Parathyroid adenoma (tissue), 2 donors: ENCODE measurements at regions not wholly inside any gene's neighbourhood (a gene's known extent, or its start where the extent isn't known, plus 50 kb on each side); places are given as distances from the start of the nearest gene placed in this dataset.

Experiments used
- H2AFZ ChIP-seq: fragments of 300-600 bp; sonication (generic); one replicate; pipeline ENCODE4 v1.7.0; 2017; ENCODE audit warnings: antibody characterized with exemption, mild to moderate bottlenecking
- H3K27ac ChIP-seq: fragments of 300-600 bp; sonication (generic); one replicate; pipeline ENCODE4 v1.7.0; 2017
- H3K27me3 ChIP-seq: fragments of 300-600 bp; sonication (generic); one replicate; pipeline ENCODE4 v1.7.0; 2017; ENCODE audit warnings: low read length; ENCODE audit not compliant: control insufficient read depth, insufficient read depth
- H3K36me3 ChIP-seq: fragments of 300-600 bp; sonication (generic); one replicate; pipeline ENCODE4 v1.7.0; 2017; ENCODE audit warnings: low read length; ENCODE audit not compliant: control insufficient read depth, insufficient read depth
- H3K4me1 ChIP-seq: fragments of 300-600 bp; sonication (generic); one replicate; pipeline ENCODE4 v1.7.0; 2017; ENCODE audit warnings: control low read depth
- H3K4me2 ChIP-seq: fragments of 300-600 bp; sonication (generic); one replicate; pipeline ENCODE4 v1.7.0; 2017; ENCODE audit warnings: low read length
- H3K4me3 ChIP-seq: fragments of 300-600 bp; sonication (generic); one replicate; pipeline ENCODE4 v1.7.0; 2017; ENCODE audit warnings: low read depth, low read length
- H3K79me2 ChIP-seq: fragments of 300-600 bp; sonication (generic); one replicate; pipeline ENCODE4 v1.7.0; 2017; ENCODE audit warnings: control low read depth
- H3K9ac ChIP-seq: fragments of 300-600 bp; sonication (generic); one replicate; pipeline ENCODE4 v1.7.0; 2017; ENCODE audit warnings: mild to moderate bottlenecking
- H3K9me3 ChIP-seq: fragments of 300-600 bp; sonication (generic); one replicate; pipeline ENCODE4 v1.7.0; 2017; ENCODE audit warnings: low read length; ENCODE audit not compliant: control insufficient read depth
- TF ChIP-seq, protein P1 (sequence below): fragments of 300-600 bp; sonication (generic); IDR thresholded peaks from one replicate; pipeline ENCODE4 v1.7.0; 2017; ENCODE audit warnings: antibody characterized with exemption, mild to moderate bottlenecking
- donor health status: primary hyperparathyroidism.

GRCh38 chr16:51009359-51009758, 141.7 kb downstream of the SALL1 start:
- Histone ChIP-seq H3K4me2 (no peak overlapping the region), H3K9me3 (no peaks in the 10 kb centered on the region), H3K36me3 (no peaks in the 10 kb centered on the region), H3K4me3 (no peak overlapping the region), H3K79me2 (no peaks in the 10 kb centered on the region), H3K27ac (no peak overlapping the region), H3K4me1 (peaks cover 16% of the 10 kb centered on the region), H2AFZ (no peak overlapping the region), H3K9ac (no peak overlapping the region), H3K27me3 (no peaks in the 10 kb centered on the region)
- TF ChIP-seq, protein P1, sequence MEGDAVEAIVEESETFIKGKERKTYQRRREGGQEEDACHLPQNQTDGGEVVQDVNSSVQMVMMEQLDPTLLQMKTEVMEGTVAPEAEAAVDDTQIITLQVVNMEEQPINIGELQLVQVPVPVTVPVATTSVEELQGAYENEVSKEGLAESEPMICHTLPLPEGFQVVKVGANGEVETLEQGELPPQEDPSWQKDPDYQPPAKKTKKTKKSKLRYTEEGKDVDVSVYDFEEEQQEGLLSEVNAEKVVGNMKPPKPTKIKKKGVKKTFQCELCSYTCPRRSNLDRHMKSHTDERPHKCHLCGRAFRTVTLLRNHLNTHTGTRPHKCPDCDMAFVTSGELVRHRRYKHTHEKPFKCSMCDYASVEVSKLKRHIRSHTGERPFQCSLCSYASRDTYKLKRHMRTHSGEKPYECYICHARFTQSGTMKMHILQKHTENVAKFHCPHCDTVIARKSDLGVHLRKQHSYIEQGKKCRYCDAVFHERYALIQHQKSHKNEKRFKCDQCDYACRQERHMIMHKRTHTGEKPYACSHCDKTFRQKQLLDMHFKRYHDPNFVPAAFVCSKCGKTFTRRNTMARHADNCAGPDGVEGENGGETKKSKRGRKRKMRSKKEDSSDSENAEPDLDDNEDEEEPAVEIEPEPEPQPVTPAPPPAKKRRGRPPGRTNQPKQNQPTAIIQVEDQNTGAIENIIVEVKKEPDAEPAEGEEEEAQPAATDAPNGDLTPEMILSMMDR = no peak

- Histone ChIP-seq H3K9ac (no peak overlapping the region), H3K4me3 (no peak overlapping the region), H3K4me1 (peaks cover 14% of the 10 kb centered on the region), H2AFZ (no peak overlapping the region), H3K4me2 (no peak overlapping the region), H3K36me3 (no peaks in the 10 kb centered on the region), H3K9me3 (no peaks in the 10 kb centered on the region), H3K27me3 (no peaks in the 10 kb centered on the region), H3K27ac (no peak overlapping the region), H3K79me2 (no peaks in the 10 kb centered on the region)
- TF ChIP-seq, protein P1 = no peak
These were observed 142.5 kb downstream of the SALL1 start for GRCh38 chr16:51008607-51009006.

DNA sequence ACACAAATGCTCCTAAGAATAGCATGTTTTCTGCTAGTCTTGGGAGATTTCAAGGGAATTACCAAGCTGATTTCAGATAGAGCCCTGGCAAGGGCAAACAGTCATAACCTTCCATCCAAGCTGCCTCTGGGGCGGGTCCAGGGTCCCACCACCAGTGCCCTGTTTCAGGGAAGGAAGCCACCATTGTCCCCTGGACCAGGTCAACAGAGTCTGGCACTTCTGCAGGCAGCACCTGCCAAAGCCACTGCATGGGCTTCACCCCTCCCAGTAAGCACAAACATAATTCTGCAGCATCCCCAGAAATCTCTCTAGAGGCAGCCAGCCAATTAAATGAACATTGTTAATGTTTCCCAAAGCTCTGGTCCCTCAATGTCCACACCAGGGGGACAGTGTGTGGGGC, 143.0 kb downstream of the SALL1 start:
- Histone ChIP-seq H3K27me3 (no peaks in the 10 kb centered on the region), H3K9me3 (no peaks in the 10 kb centered on the region), H3K4me3 (no peak overlapping the region), H2AFZ (no peak overlapping the region), H3K9ac (no peak overlapping the region), H3K4me1 (peaks cover 9% of the 10 kb centered on the region), H3K79me2 (no peaks in the 10 kb centered on the region), H3K36me3 (no peaks in the 10 kb centered on the region), H3K27ac (no peak overlapping the region), H3K4me2 (no peak overlapping the region)
- TF ChIP-seq, protein P1 = no peak

DNA sequence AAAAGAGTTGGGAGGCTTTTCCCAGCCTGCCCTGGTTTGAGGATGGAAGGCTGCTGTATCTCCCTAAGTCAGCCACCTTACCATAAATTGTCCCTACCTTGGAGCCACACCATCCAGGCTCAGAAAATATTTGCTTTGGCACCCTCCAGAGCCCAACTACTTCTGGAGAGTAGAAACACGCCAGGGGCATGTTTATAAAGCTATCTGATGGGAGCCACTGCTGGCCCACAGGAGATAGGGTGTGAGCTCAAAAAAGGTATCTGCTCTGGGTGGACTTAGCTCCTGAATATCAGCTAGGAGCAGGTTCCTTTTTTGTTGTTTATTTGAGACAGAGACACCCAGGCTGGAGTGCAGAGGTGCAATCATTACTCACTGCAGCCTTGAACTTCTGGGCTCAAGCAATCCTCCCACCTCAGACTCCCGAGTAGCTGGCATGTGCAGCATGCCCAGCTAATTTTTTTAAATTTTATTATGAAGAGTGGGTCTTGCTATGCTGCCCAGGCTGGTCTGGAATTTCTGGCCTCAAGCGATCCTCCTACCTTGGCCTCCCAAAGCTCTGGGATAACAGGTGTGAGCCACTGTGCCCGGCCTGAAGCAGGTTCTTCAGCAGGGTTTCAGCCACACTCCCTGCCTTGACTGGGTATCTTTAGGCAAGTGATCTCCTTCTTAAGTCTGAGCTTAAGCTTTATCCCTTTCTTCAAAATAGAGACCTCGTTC, 147.1 kb downstream of the SALL1 start:
- Histone ChIP-seq H3K27me3 (no peaks in the 10 kb centered on the region), H3K36me3 (no peaks in the 10 kb centered on the region), H3K4me3 (no peak overlapping the region), H3K9ac (no peak overlapping the region), H2AFZ (no peak overlapping the region), H3K27ac (no peak overlapping the region), H3K4me1 (no peaks in the 10 kb centered on the region), H3K9me3 (no peaks in the 10 kb centered on the region), H3K79me2 (no peaks in the 10 kb centered on the region), H3K4me2 (no peak overlapping the region)
- TF ChIP-seq, protein P1 = no peak

DNA sequence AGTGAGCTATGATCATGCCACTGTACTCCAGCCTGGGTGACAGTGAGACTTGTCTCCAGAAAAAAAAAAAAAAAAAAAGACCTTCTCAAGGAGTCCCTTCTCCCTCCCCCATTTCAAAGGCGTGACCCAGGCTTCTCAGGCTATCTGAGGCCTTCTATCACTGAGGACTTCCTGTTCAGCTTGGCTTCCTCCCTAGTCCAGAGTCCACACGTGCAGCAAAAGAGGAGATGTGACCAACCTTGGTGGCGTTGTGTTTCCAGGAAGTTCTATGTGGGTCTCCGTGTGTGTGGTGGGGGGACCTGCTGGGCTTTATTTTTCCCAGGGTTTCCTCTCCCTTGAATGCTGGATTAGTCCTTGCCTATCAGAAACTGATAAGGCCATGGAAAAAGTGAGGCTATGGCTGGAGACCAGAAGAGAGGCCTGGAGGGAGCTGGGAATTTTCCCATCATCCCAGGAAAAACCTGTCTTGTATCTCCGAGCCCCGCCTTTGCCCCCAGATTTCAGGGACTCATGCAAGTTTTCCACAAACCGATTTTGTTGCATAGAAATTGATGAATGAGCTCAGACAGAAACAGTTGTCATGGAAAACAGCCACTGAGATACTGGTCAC, 148.1 kb downstream of the SALL1 start:
- Histone ChIP-seq H3K4me1 (no peaks in the 10 kb centered on the region), H3K27ac (no peak overlapping the region), H3K9me3 (no peaks in the 10 kb centered on the region), H3K79me2 (no peaks in the 10 kb centered on the region), H3K9ac (no peak overlapping the region), H3K27me3 (no peaks in the 10 kb centered on the region), H3K36me3 (no peaks in the 10 kb centered on the region), H2AFZ (no peak overlapping the region), H3K4me3 (no peak overlapping the region), H3K4me2 (no peak overlapping the region)
- TF ChIP-seq, protein P1 = no peak
